ENCODE measurements at regions not wholly inside any gene's neighbourhood (a gene's known extent, or its start where the extent isn't known, plus 50 kb on each side); places are given as distances from the start of the nearest gene placed in this dataset.
"Not testable (repeated sequence)": the region's sequence is repeated elsewhere in the genome, so short reads cannot be mapped to it uniquely, and the experiment has no call there.

DNA sequence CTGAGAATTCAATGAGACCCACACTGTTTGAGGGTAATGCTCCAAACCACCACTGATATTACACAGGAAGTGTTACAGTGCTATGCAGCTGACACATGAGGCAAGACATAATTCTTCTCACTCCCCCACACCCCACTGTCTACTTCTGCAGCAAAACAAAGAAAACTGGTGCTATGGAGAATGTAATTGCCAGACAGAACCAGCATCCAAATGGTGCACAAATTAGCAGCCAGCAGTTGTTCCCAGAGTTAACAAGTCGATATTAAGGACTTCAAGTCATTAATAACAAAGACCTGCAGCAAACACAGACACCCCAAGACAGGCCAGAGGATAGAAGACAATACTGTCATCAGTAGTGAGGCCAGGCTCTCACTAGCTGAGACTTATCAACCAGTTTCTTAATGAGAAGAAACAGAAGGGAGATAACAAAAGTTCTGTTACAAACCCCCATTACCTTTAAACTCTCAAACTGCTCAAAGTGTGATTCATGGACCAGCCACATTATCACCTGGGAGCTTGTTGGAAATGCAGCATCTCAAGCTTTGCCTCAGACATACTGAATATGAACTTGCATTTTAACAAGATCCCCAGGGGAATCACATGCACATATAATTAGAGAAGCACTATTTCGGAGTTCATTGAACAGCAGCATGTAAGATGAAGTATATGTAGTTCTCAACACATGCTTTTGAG, 58.7 kb upstream of the FNDC3B start:
- no peak for DNase-seq (ENCODE audit: low read depth)
- no peak for TF ChIP-seq CTCF (IDR thresholded peaks at IDR 0.05; ENCODE audit: control insufficient read depth, extremely low read depth, insufficient read depth)
- no peak overlapping the region for H3K4me3 ChIP-seq (ENCODE audit: low read depth, low read length)

- H3K4me3 ChIP-seq (ENCODE audit: low read depth, low read length) = no peak overlapping the region
- no peak for DNase-seq (ENCODE audit: low read depth)
- no peak for TF ChIP-seq CTCF (IDR thresholded peaks at IDR 0.05; ENCODE audit: control insufficient read depth, extremely low read depth, insufficient read depth)
Observed at GRCh38 chr3:171981271-171981605, 58.1 kb upstream of the FNDC3B start.

DNA sequence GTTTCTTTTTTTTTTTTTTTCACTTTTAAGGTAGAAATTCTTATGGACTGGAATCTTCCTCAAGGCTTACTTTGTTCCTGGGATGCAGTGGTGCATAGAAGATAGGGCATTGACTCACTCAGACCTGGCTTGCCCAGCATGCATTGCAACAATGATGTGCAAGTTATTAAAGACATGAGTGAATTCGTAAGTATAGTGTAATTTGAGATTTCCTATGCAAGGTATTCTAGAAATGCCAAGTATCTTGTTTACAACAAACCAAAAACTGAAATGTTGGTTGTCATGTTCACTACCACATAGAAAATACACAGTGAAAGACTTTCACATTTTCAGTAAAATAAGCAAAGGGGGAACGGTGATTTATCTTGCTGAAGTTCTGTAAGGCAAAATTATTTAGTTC, 56.5 kb upstream of the FNDC3B start:
- TF ChIP-seq CTCF (IDR thresholded peaks at IDR 0.05; ENCODE audit: control insufficient read depth, extremely low read depth, insufficient read depth) = no peak
- DNase-seq (ENCODE audit: low read depth) = no peak
- H3K4me3 ChIP-seq (ENCODE audit: low read depth, low read length) = no peak overlapping the region

GRCh38 chr3:171983685-171984084, 55.7 kb upstream of the FNDC3B start:
- not testable (repeated sequence) for DNase-seq (ENCODE audit: low read depth); H3K4me3 ChIP-seq (ENCODE audit: low read depth, low read length)

GRCh38 chr3:171984883-171985282, 54.5 kb upstream of the FNDC3B start:
- no peak for DNase-seq (ENCODE audit: low read depth)
- H3K4me3 ChIP-seq (ENCODE audit: low read depth, low read length) = no peak overlapping the region
- TF ChIP-seq CTCF (IDR thresholded peaks at IDR 0.05; ENCODE audit: control insufficient read depth, extremely low read depth, insufficient read depth) = no peak

- no peak overlapping the region for H3K4me3 ChIP-seq (ENCODE audit: low read depth, low read length)
- no peak for DNase-seq (ENCODE audit: low read depth)
- TF ChIP-seq CTCF (IDR thresholded peaks at IDR 0.05; ENCODE audit: control insufficient read depth, extremely low read depth, insufficient read depth) = no peak
Observed at GRCh38 chr3:171986176-171986575, 53.2 kb upstream of the FNDC3B start.

DNA sequence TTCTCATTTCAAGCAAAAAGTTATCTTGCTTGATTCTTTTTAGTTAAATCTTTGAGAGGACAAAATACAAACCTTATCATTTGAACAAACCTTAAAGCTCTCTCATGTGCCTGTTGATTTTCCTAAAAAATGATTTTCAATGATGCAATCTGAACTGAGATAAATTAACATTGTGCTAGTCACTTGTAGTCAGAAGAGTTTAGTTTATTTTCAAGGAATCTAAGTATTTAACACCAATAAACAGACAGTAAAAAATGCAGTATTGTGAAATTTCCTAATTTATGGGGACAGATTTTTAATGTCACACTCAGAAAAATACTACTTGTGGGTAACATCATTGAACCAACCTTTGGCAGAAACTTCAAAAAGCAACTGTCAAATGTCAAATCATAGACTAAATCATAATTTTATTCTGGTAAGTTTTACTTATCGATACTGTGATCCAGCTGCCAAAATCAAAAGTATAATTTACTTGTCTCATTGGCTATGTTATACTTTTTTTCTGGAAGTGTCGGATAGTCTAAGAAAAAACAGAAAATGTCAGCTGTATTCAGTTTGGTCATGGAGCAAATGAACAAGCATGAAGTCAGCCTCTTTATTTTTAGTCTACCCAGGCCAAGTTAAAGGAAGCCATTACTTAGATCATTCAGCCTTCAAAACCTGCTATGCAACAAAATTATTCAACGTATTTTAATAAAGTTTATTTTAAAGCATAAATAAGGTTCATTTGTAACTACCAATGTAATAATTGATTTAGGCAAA, 52.4 kb upstream of the FNDC3B start:
- no peak for TF ChIP-seq CTCF (IDR thresholded peaks at IDR 0.05; ENCODE audit: control insufficient read depth, extremely low read depth, insufficient read depth)
- DNase-seq (ENCODE audit: low read depth) = no peak
- H3K4me3 ChIP-seq (ENCODE audit: low read depth, low read length) = no peak overlapping the region

Measured in LNCaP clone FGC (cell line).